Immature natural killer cell (primary cell): ENCODE measurements at regions not wholly inside any gene's neighbourhood (a gene's known extent, or its start where the extent isn't known, plus 50 kb on each side); places are given as distances from the start of the nearest gene placed in this dataset.

ENCODE experiments used
- DNase-seq, 3 donors: peaks; one replicate each; pipeline ENCODE4 v3.0.0; 2022; ENCODE audit warnings: mixed read lengths in 1 of 3
- H3K27ac Mint-ChIP-seq, 6 donors: one replicate each; pipeline ENCODE4 v1.8.0; 2020; ENCODE audit warnings: mixed read lengths in 6 of 6, mild to moderate bottlenecking in 5 of 6, inconsistent platforms in 4 of 6, moderate library complexity in 3 of 6
- H3K27me3 Mint-ChIP-seq, 3 donors: one replicate each; pipeline ENCODE4 v1.8.0; 2020 to 2021; ENCODE audit warnings: low read depth in 3 of 3, mild to moderate bottlenecking in 3 of 3, mixed read lengths in 3 of 3, moderate library complexity in 3 of 3, inconsistent platforms in 1 of 3
- H3K36me3 Mint-ChIP-seq, 3 donors: one replicate each; pipeline ENCODE4 v1.8.0; 2020; ENCODE audit warnings: mixed read lengths in 3 of 3, inconsistent platforms in 2 of 3, mild to moderate bottlenecking in 2 of 3
- H3K4me1 Mint-ChIP-seq, 2 donors: one replicate each; pipeline ENCODE4 v1.8.0; 2020; ENCODE audit warnings: inconsistent platforms in 2 of 2, mild to moderate bottlenecking in 2 of 2, mixed read lengths in 2 of 2, moderate library complexity in 1 of 2
- H3K4me3 Mint-ChIP-seq, 5 donors: one replicate each; pipeline ENCODE4 v1.8.0; 2020; ENCODE audit warnings: mild to moderate bottlenecking in 5 of 5, mixed read lengths in 5 of 5, inconsistent platforms in 3 of 5, moderate library complexity in 3 of 5
- H3K9me3 Mint-ChIP-seq, 6 donors: one replicate each; pipeline ENCODE4 v1.8.0; 2020; ENCODE audit warnings: mild to moderate bottlenecking in 6 of 6, mixed read lengths in 6 of 6, inconsistent platforms in 4 of 6, moderate library complexity in 3 of 6

DNA sequence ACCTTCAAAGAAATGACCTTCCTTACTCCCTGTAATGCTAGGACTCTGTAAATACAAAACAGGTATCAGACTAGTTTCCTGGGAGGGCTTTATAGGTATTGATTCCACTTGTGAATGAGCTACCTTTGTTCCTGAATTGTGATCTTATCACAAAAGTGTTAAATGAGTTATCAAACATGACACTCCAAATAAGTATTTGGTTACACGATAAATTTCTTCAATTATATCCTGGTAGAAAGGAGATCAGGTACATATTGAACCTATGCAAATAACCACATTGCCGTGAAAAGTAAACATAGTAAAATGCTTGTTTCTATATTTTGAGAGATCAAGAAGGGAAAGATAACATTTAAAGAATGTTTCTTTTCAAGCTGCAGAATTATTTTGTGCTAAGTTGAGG, 285.3 kb downstream of the HIVEP2 start:
- H3K36me3 Mint-ChIP-seq, result no peaks in the 10 kb centered on the region
- peaks cover 0 to 5% (median 4%) of the 10 kb centered on the region in 3 donors for H3K27me3 Mint-ChIP-seq
- H3K4me3 Mint-ChIP-seq, result no peak overlapping the region
- no peak for DNase-seq
- no peak overlapping the region for H3K27ac Mint-ChIP-seq
- H3K9me3 Mint-ChIP-seq, result peaks cover 0 to 12% (median 6%) of the 10 kb centered on the region in 6 donors
- no peaks in the 10 kb centered on the region for H3K4me1 Mint-ChIP-seq

DNA sequence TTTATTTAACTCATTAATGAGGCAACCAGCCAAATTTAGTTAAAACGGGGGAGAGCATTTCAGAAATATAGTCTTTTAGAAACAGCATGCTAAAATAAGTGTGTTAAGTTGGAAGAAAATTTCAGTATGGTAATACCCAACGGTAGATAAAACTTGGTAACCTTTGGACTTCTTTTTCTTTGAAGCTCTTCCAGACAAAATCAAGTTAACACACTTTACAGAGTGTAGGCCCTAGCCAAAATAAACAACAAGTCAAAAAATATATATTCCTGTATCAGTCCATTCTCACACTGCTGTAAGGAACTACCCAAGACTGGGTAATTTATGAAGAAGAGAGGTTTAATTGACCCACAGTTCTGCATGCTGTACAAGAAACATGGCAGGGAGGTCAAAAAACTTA, 279.6 kb downstream of the HIVEP2 start:
- H3K4me1 Mint-ChIP-seq, result no peaks in the 10 kb centered on the region
- H3K36me3 Mint-ChIP-seq, result no peaks in the 10 kb centered on the region
- peaks cover 0 to 6% (median 0%) of the 10 kb centered on the region in 3 donors for H3K27me3 Mint-ChIP-seq
- DNase-seq, result no peak
- H3K27ac Mint-ChIP-seq, result no peak overlapping the region
- H3K9me3 Mint-ChIP-seq, result peaks cover 0 to 12% (median 6%) of the 10 kb centered on the region in 6 donors
- H3K4me3 Mint-ChIP-seq, result no peak overlapping the region

DNA sequence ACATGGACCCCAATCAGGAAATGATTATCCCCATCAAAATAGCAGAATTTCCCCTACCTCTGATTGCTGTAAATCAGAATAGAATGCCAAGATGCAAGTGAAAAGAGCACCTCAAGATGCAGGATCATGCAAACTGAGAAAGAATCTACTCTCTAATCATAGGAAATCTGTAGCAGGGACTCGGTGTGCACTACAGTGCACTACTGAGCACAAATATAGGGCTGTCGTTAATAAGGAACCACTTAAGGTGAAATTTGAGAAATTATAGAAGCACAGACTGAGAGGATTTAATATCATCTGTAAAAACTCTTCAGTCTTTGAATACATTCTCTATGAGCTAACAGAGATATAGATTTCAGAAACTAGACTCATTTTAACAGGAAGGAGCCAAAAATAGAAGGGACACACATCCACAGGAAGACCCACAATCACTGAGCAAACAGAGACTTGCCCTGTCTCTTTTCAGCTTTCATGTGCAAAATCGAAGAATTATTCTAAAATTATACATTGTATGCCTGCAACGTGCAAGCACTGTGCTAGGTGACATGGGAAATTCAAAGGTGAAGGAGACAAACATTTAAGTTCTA, 278.3 kb downstream of the HIVEP2 start:
- H3K27ac Mint-ChIP-seq, result no peak overlapping the region
- H3K27me3 Mint-ChIP-seq, result peaks cover 0 to 6% (median 0%) of the 10 kb centered on the region in 3 donors
- no peak overlapping the region for H3K4me3 Mint-ChIP-seq
- no peak for DNase-seq
- H3K36me3 Mint-ChIP-seq, result no peaks in the 10 kb centered on the region
- H3K4me1 Mint-ChIP-seq, result peaks cover under 1 to 2% of the 10 kb centered on the region in 2 donors
- peaks cover 0 to 12% (median 6%) of the 10 kb centered on the region in 6 donors for H3K9me3 Mint-ChIP-seq

DNA sequence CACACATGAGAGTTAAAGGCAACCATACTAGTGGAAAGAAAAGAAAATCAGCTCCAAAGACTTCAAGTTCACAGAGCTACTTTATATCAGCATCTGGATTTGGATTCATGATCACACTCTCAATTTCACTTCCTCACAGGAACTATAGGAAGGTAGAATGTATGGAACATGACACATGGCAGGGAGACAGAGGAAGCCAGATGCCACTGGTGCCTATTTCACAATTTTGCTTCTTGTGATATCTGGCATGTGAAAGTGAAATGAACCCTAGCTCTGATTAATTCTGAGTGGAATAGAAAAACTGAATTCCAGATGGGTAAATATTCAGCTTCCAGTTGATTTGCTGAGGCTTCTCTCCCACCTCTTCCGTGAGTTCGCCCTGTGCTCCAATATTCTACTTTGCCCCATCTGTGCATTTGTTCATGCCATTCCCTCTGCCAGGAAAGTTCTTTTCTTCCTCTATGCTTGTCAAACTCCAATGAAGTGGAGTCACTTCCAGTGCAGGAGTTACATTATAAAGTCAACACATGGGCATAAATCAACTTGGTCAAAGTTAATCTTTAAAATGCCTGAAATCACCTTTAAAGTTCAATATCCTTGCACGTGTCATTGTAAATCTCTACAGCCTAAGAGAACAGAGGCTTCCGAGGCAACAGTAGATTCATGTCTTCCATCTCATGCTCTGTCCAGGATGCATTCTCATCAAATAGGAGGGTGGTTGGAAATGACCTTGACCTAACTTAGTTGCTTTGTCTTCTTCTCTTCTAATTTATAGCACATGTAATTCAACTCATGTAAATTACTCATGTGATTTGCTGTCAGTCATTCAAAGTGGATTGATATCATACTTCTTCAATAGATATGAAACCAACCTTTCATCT, 275.3 kb downstream of the HIVEP2 start:
- H3K27me3 Mint-ChIP-seq, result peaks cover 0 to 10% (median 1%) of the 10 kb centered on the region in 3 donors
- no peaks in the 10 kb centered on the region for H3K36me3 Mint-ChIP-seq
- no peak overlapping the region for H3K4me3 Mint-ChIP-seq
- peaks cover 3 to 5% of the 10 kb centered on the region in 2 donors for H3K4me1 Mint-ChIP-seq
- no peak for DNase-seq
- no peaks in the 10 kb centered on the region for H3K9me3 Mint-ChIP-seq
- H3K27ac Mint-ChIP-seq, result no peak overlapping the region

DNA sequence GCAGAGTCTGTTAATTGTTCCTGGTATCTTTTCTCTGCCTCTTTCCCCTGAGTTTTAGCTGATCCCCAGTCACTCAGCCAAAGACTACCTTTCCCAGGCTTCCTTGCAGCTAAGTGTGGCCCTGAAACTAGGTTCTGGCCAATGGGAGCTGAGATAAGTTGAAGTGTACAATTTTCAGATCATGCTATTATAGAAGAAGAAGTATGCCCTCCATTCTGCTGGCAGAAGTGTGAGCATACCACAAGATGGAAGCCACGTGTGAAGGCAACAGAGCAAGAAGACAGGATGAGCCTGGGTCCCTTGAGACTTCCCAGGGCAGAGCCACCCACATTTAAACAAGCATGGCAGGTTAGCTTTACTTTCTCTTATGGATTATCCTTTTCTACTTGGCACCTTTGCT, 273.2 kb downstream of the HIVEP2 start:
- no peaks in the 10 kb centered on the region for H3K9me3 Mint-ChIP-seq
- no peak for DNase-seq
- no peaks in the 10 kb centered on the region for H3K36me3 Mint-ChIP-seq
- H3K4me1 Mint-ChIP-seq, result peaks cover 3 to 5% of the 10 kb centered on the region in 2 donors
- peaks cover 0 to 6% (median 4%) of the 10 kb centered on the region in 3 donors for H3K27me3 Mint-ChIP-seq
- H3K27ac Mint-ChIP-seq, result no peak overlapping the region
- no peak overlapping the region for H3K4me3 Mint-ChIP-seq

DNA sequence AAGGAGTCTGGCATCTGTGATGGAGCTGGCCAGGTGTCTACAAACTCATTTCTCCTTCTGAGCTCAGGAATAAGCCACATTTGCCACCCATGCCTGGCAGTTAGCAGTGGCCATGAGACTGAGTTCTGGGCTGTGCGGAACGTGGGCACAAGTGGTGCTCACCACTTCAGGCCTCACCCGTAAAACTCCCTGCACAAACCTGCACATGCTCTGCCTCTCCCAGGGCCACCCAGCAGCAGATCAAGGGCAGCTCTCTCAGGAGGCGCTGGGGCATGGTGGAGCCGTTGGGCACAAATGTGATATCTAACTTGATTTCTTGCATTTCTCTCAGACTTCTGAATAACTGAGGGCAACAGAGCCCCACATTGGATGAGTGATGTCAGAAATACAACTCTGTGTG, 269.5 kb downstream of the HIVEP2 start:
- peaks cover 0 to 11% (median 6%) of the 10 kb centered on the region in 3 donors for H3K27me3 Mint-ChIP-seq
- H3K4me1 Mint-ChIP-seq, result peaks cover 3 to 11% of the 10 kb centered on the region in 2 donors
- no peaks in the 10 kb centered on the region for H3K9me3 Mint-ChIP-seq
- no peak overlapping the region for H3K4me3 Mint-ChIP-seq
- DNase-seq, result no peak
- no peak overlapping the region for H3K27ac Mint-ChIP-seq
- no peaks in the 10 kb centered on the region for H3K36me3 Mint-ChIP-seq

DNA sequence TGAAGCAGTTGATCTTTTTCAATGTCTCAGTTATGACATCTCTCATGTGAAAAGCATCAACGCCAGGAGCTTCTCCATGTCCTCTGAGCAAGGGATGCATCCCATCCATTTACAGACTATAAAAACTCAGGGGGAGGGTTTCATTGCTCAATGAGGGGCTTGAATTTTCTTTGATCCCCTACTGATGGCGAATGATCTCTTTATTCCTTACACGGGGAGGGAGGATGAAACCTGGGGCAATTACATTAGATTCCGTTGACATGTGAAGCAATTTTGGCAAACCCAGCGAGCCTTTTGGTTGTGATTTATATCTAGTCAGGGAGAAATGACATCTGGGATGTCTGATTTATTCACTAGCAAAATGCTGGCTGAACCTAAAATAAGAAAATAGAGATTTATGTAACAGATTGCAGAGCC, 268.9 kb downstream of the HIVEP2 start:
- no peak for DNase-seq
- H3K27ac Mint-ChIP-seq, result no peak overlapping the region
- peaks cover 3 to 12% of the 10 kb centered on the region in 2 donors for H3K4me1 Mint-ChIP-seq
- H3K4me3 Mint-ChIP-seq, result no peak overlapping the region
- no peaks in the 10 kb centered on the region for H3K9me3 Mint-ChIP-seq
- no peaks in the 10 kb centered on the region for H3K36me3 Mint-ChIP-seq
- H3K27me3 Mint-ChIP-seq, result peaks cover 0 to 14% (median 6%) of the 10 kb centered on the region in 3 donors

DNA sequence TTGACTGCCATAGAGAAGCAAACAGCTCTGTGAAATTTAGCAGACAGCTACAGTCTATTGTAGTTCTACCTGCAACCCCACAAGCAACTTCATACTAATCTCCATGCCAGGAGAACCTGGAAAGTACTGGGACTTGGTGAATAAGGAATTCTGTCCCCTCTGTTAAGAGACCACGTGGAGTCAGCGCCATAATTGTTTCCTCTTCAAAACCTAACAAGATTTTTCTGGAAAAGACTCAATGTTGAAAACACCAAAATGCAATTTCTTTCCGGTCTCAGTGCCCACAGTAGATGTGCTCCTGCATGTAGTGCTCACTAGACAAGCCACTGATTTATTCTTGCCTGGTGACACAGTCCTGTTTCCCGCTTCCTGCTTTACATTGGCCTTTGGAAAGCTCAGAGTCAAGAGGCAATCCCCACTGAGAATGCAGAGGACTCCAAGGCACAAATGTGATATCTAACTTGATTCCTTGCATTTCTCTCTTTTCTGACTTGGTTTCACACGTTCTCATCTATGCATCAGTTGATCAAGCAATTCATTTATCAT, 268.3 kb downstream of the HIVEP2 start:
- Mint-ChIP-seq H3K36me3 (no peaks in the 10 kb centered on the region), H3K4me3 (no peak overlapping the region), H3K27me3 (peaks cover 0 to 14% (median 6%) of the 10 kb centered on the region in 3 donors), H3K4me1 (peaks cover 2 to 10% of the 10 kb centered on the region in 2 donors), H3K9me3 (no peaks in the 10 kb centered on the region), H3K27ac (no peak overlapping the region)
- DNase-seq, result no peak

DNA sequence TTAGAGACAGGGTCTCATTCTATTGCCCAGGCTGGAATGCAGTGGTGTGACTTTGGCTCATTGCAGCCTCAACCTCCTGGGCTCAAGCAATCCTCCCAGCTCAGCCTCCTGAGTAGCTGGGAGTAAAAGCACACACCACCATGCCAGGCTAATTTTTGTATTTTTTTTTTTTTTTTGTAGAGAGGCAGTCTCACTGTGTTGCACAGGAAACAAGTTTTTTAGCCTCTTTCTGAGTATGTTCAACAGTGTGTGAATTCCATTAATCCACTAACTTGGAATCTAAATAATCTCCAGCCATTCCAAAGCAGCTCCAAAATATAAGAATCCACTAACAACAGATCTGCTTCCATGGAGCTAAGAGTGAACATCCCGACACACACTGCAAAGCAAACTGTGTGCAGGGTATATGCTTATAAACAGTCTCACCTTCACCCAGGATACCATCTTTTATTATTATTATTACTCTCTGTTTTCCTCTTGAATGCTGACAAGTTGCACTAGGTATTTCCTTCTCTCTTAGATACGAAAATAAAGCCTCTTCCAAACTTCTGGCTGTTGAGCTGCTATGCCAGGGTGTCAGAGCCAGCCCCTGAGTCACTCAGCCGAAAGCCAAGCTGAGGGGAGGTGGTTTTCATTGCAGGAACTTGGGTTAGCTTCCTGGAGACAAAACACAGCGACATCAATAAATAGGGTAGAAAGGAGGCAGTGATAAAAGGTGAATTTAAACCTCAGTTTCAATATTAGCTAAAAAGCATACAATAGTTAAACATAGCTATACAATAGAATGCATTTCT, 264.9 kb downstream of the HIVEP2 start:
- H3K27me3 Mint-ChIP-seq, result peaks cover 0 to 13% (median 5%) of the 10 kb centered on the region in 3 donors
- no peak overlapping the region for H3K4me3 Mint-ChIP-seq
- no peak for DNase-seq
- peak overlapping the region in 1 of 6 donors; percentile 36 for H3K27ac Mint-ChIP-seq
- no peaks in the 10 kb centered on the region for H3K9me3 Mint-ChIP-seq
- H3K36me3 Mint-ChIP-seq, result no peaks in the 10 kb centered on the region
- peaks cover 0 to 7% of the 10 kb centered on the region in 2 donors for H3K4me1 Mint-ChIP-seq

DNA sequence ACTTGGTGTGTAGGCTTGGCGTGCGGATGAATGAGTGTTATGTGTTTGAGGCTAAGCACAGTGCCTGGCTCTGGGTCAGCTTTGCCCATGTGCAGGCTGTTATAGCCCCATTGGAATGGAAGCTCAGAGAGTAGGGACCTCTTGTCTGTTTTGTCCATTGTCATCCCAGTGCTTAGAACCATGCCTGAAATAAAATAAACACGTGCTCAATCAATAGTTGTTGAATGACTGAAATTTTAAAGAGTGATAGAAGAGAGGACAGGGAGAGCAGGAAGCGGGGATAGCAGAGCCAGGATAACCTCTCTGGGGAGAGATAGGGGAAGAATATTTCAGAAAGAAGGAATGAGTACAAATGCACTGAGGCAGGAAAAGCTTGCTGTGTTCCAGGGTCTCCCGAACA, 263.9 kb downstream of the HIVEP2 start:
- H3K27ac Mint-ChIP-seq, result peak overlapping the region in 1 of 6 donors; percentile 30
- DNase-seq, result no peak
- H3K27me3 Mint-ChIP-seq, result peaks cover 0 to 13% (median 4%) of the 10 kb centered on the region in 3 donors
- H3K36me3 Mint-ChIP-seq, result no peaks in the 10 kb centered on the region
- H3K9me3 Mint-ChIP-seq, result no peaks in the 10 kb centered on the region
- peaks cover 0 to 7% of the 10 kb centered on the region in 2 donors for H3K4me1 Mint-ChIP-seq
- H3K4me3 Mint-ChIP-seq, result no peak overlapping the region

DNA sequence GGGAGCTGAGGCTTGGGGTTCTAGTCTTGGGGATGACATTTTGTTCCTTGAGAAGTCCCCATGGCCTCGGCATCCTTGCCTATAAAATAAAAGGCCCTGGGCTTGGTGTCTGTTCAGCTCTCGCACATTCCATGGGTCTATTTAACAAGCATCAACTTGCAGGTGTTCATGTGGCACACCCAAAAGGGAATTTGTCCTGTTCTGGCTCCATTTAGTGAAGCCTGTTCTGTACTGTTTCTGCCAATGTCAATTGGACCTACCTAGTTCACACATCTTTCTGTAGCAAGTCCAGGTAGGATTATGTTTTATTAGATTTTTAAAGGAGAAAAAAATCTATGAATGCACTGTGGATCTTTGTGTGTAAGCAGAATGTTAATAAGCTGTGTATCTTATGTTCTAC, 262.0 kb downstream of the HIVEP2 start:
- H3K27ac Mint-ChIP-seq, result no peak overlapping the region
- H3K9me3 Mint-ChIP-seq, result no peaks in the 10 kb centered on the region
- peaks cover 0 to 10% (median 3%) of the 10 kb centered on the region in 3 donors for H3K27me3 Mint-ChIP-seq
- DNase-seq, result no peak
- no peak overlapping the region for H3K4me3 Mint-ChIP-seq
- no peaks in the 10 kb centered on the region for H3K36me3 Mint-ChIP-seq
- H3K4me1 Mint-ChIP-seq, result peaks cover 0 to 7% of the 10 kb centered on the region in 2 donors

DNA sequence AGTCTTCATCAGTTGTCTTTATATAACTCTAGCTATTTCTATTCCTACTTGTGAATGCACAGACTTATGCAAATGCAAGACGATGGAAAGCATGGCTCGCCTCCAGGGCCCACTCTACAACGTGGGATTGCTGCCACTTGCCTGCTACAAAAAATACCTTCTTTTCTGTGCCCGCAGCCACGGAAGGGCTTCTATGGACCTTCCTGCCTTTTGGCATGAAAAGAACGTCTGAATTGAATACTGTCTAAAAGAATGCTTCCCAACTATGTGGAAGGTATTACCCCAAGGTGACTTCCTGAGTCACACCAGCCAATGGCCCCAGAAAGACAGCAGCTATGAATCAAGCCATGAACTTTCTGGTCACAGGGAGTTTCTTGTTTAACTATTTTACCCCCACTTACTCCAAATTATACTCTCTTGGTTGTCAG, 261.2 kb downstream of the HIVEP2 start:
- H3K36me3 Mint-ChIP-seq, result no peaks in the 10 kb centered on the region
- H3K27ac Mint-ChIP-seq, result no peak overlapping the region
- peaks cover 0 to 7% of the 10 kb centered on the region in 2 donors for H3K4me1 Mint-ChIP-seq
- no peaks in the 10 kb centered on the region for H3K9me3 Mint-ChIP-seq
- DNase-seq, result no peak
- H3K27me3 Mint-ChIP-seq, result peaks cover 0 to 10% (median 3%) of the 10 kb centered on the region in 3 donors
- H3K4me3 Mint-ChIP-seq, result no peak overlapping the region

DNA sequence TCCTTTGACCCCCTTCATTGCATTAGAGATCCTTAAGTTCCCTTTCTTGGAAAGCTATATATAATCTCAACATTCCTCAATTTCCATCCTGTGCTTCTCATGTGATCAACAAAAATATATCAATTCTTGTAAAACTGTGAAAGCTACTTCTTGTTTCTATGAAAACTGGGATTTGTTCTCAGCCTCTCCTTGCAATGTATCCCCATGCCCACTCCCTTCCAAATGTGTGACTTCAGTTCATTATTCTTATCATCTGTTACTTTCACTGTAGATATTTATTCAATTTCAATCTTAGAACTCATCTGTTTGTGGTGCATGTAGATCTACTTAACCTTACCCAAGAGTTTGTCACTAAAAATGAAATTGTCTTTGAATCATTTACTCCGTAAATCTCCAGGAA, 260.6 kb downstream of the HIVEP2 start:
- no peak for DNase-seq
- peaks cover 0 to 8% (median 2%) of the 10 kb centered on the region in 3 donors for H3K27me3 Mint-ChIP-seq
- H3K27ac Mint-ChIP-seq, result no peak overlapping the region
- no peaks in the 10 kb centered on the region for H3K36me3 Mint-ChIP-seq
- H3K9me3 Mint-ChIP-seq, result no peaks in the 10 kb centered on the region
- H3K4me3 Mint-ChIP-seq, result no peak overlapping the region
- H3K4me1 Mint-ChIP-seq, result peaks cover 0 to 7% of the 10 kb centered on the region in 2 donors
